GM08714 (cell line): ENCODE measurements at regions not wholly inside any gene's neighbourhood (a gene's known extent, or its start where the extent isn't known, plus 50 kb on each side); places are given as distances from the start of the nearest gene placed in this dataset.

Experiments used
- H3K4me3 ChIP-seq: fragments of 200-500 bp; sonication (Bioruptor generic); 2 replicates; pipeline ENCODE4 v1.5.1; 2014; ENCODE audit warnings: mild to moderate bottlenecking, low read length, inconsistent platforms
- ZNF274 ChIP-seq: IDR thresholded peaks from 2 replicates; pipeline ENCODE4 v1.6.1; 2012; ENCODE audit warnings: mild to moderate bottlenecking, low read depth, low read length

DNA sequence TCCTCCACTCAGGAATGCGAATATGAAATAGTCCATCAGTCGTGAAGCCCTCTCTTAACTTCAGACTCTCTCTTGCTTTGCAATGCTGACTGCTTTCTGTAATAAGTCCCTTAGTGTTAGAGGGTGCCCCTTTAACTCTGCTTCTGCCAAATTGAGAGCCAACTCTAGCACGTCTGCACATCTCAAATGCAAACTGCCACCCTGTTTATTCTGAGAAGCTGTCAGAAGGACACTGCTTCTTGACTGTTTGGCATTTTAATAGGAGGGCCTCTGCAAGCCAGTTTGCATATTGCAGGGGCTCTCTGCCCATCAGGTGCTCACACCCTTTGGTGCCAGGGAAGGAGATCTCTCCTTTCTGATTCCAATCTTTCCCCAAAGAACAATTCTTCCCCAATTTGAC is 589.8 kb upstream of the CDH4 start:
- H3K4me3 ChIP-seq = no peak overlapping the region
- TF ChIP-seq ZNF274 = no peak

DNA sequence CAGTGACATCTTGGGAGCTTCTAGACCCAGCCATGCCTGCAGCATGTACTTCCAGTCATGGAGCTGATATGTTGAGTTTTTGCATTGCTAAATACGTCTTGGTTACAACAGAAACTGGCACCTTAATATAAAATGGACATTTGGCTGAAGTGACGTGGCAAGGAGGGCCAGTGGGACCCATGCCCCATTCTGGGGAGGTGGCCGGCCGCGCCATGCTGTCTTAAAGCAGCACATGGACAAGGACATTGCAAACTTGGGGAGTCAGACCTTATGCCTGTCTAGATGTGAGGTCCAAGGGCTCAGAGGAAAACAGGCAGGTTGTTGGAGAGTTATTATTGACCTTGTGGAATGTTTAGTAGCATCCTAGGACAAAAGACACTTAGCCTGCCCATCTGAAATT is 588.0 kb upstream of the CDH4 start:
- H3K4me3 ChIP-seq = no peak overlapping the region
- TF ChIP-seq ZNF274 = no peak

DNA sequence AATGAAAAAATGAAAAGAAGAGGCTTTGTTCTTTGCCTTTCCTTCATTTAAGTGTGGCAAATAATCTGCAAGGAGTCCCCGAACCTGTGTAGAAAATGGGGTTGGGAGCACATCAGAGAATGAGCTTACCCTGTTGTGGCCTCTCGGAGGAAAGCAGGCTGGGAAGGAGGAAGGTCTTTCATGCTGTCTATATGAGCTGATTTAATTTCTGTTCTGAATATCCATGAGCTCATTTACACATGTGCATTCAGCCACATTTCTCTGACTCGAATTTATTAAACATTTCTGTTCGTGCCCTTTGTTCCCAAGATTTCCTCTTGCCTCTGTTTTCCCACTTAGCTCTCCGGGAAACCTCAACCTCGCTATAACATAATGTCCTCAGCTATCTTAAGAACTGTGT is 584.4 kb upstream of the CDH4 start:
- no peak for TF ChIP-seq ZNF274
- H3K4me3 ChIP-seq = no peak overlapping the region

DNA sequence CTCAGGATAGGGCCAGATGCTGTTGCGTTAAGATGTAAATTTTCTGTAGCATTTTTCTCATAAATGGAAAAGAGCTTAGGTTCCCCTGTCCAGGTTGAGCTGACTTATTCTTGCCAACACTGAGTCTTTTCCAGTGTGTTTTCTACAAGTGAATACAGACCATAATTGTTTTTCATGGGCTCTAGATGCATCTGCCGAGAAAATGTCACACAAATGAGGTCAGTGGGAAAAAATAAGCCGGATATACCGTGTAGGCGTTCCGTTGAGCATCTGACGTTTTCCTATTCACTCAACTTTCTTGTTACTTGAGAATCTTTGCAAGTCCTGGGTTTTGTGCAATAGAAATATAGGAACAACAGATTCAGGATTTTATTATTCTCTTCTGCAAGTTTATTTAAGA is 582.9 kb upstream of the CDH4 start:
- TF ChIP-seq ZNF274 = no peak
- H3K4me3 ChIP-seq = no peak overlapping the region

DNA sequence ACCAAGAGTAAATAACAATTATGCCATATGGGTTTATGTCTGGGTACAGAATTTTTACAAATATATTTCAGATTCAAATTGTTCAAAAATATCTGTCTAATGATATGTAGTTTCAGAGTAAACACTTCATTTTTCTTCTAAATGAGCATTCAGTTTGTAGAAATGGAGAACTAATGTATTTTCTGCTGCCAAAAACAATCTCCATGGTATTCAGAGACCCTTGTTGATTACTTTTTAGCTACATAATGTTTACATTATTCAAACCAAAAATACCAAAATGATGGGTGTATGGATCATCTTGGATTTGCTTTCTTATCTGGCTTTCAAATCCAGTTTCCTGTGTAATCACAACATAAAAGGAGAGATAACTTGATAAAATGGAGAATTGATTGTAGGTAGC is 576.0 kb upstream of the CDH4 start:
- TF ChIP-seq ZNF274 = no peak
- no peak overlapping the region for H3K4me3 ChIP-seq

DNA sequence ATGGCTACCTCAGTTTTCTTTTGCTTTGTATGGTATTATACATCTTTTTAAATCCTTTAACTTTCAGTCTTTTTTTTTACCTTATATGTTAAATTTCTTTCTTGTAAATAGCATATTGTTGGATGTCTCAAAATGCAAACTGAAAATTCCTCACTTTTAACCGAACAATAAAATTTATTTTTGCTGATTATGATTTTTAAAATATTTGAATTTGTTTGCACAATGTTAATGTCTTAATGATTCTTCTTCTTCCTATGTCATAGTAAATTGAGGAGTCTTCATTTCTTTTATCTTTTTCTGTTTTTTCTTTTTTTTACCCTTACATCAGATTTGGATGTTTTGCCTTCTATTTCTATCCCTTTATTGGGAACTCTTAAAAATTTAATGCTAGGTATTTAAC is 574.2 kb upstream of the CDH4 start:
- no peak overlapping the region for H3K4me3 ChIP-seq
- TF ChIP-seq ZNF274 = no peak

DNA sequence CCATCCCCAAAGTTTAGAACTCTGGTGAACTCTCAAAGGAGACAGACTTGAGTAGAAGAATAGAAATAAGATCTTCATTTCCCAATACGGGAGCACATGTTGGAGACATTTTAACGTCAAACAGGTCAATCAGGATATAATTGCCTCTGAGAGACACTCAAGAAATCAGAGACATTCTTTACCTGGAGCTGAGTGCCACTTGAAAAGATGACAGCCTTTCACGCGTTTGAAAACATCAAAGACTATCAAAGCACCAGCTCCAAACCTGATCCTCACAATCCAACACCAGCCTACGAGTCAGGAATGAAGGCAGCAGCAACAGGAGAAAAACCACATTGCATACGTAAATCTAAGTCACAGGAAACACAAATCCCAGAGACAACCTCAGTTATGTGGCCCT is 571.5 kb upstream of the CDH4 start:
- H3K4me3 ChIP-seq = no peak overlapping the region
- TF ChIP-seq ZNF274 = no peak

DNA sequence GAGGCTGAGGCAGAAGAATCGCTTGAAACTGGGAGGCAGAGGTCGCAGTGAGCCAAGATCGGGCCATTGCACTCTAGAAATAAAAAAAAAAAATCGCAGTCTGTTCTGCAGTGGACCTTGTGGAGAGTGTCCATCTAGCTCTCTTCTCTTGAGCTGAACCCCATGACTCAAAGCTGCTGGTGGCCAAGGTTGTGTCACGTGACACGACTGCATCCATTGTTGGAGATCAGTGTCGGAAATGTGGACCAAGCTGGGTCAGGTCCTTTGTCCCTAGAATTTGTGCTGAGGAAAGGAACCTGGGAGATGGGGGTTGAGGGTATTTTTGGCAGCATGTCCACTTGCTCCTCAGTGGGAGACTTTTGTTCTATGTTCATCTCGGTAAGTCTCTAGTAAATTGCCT is 564.8 kb upstream of the CDH4 start:
- no peak for TF ChIP-seq ZNF274
- no peak overlapping the region for H3K4me3 ChIP-seq

DNA sequence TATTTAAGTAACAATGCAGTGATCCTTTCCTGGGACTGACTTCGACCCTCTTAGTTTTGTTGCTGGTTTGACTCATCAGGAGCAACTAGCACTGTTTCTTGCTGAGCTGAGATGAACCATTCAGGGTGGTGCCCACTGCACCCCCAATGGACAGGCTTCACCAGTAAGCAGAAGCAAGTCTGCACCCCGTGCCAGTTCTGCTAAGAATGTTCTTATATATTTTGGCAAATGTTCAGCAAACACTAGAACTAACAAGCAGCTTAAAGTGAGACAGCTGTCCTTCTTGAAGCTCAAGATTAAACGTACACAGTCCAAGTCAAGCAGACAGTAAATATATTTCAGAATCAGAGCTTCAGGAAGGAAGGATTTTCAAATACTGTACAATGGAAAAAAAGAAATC is 561.3 kb upstream of the CDH4 start:
- no peak overlapping the region for H3K4me3 ChIP-seq
- TF ChIP-seq ZNF274 = no peak

DNA sequence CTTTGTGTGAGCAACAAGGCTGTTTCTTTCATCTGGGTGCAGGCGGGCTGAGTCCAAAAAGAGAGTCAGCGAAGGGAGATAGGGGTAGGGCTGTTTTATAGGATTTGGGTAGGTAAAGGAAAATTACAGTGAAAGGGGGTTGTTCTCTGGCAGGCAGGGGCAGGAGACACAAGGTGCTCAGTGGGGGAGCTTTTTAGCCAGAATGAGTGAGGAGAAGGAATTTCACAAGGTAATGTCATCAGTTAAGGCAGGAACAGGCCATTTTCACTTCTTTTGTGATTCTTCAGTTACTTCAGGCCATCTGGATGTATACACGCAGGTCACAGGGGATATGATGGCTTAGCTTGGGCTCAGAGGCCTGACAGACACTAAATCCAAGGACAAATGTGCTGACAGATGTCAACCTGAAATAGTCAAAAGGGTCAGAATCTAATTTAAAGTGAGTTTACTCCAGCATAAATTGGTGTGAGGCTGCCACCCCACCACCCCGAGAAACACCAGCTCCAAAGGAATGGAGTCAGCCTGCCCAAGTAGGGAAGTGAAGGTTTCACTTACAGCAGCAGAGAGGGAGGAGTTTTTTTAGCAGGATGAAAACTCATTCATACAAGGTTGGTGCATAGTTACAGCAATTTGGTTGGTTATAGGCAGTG is 560.0 kb upstream of the CDH4 start:
- H3K4me3 ChIP-seq = no peak overlapping the region
- no peak for TF ChIP-seq ZNF274

DNA sequence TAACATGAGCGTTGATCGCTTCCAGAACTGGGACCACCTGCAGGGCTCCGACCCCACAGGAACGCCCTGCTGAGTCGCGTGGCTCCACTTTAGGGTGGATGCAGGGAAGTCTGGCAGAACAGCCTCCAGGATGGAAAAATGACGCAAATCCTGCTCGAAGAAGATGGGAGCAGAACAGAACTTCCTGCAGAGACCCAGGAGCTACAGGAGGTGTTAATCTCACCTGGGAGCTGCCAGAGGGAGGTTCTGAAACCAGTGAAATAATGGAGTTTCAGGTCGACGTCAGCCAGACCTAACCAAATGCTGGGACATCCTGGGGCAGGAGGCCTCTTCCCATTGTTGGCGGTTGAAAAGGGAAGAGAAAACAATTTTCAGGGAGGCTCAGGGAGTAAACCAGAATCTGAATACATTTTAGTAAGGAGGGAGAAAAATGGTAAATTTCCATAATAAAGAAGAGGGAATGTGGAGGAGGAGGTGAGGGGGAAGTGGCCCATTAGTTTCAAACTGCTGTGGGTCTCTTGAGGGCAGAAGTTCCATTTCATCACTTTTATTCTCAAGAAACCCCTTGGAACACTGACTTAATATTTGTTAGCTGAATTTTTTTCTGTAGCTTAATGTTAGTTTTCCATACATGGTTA is 558.4 kb upstream of the CDH4 start:
- no peak for TF ChIP-seq ZNF274
- H3K4me3 ChIP-seq = no peak overlapping the region

DNA sequence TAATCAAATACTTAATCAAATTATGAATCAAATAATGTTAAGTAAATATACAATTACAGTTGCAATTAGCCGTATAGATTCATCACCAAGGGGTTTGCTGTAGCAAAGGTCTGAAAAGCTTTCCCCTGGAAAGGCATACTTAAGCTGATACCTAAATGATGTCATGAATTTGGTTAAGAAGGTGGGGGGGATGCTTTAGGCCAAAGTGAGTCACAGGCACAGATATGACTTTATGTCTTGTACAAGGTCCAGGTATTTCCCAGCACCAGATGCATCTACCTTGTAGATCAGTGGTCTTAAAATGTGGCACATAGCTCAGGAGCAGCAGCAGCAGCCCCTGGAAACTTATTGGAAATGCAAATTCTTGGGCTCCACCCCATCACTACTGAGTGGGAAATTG is 557.3 kb upstream of the CDH4 start:
- H3K4me3 ChIP-seq = no peak overlapping the region
- no peak for TF ChIP-seq ZNF274

DNA sequence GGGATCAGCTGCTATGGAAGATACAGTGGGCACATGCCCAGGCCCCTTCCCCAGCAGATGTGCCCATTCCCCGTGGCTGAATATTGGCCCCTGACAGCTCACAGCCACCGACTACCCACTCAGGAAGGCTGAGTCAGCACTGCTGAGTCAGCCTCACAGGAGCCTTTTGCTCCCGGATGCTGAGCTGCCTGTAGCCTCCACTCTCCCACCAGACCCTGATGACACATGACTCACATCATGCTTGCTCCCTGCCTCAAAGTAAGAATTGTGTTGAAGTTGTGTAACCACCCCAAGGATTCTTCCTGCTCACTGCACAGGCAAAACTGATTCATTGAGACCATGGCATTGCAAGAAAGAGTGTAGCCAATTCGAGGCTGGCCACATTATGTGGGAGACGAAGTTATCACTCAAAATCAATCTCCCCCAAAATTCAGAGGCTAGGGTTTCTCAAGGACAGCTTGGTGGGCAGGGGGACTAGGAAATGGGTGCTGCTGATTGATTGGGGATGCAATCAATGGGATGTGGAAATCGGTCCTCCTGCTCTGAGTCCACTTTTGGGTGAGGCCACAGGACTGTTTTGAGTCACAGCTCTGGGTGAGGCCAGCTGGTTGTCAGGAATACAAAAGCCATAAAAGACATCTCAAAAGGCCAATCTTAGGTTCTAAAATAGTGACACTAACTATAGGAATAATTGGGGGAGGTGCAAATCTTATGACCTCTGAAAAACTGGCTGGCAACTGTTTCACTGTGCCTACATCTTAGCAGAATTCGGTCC is 556.6 kb upstream of the CDH4 start:
- H3K4me3 ChIP-seq = no peak overlapping the region
- TF ChIP-seq ZNF274 = no peak

DNA sequence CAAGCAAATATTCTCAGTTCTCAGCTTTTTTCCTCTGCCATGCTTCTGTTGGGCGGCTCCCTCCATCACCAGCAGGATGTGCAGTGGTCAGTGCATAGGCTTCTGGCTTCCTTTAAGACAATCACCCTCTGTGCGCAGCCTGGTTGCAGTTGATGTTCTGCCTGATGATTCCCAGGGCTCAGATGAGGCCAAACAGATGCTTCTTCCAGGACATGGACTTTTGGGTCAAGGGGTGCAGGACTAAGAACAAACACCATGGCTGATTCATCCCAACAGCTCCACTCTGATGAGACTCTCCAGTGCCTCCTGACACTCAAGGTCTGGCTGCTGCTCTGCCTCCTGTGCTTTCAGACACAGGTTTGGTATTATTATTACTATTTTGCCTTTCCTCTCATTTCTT is 554.8 kb upstream of the CDH4 start:
- no peak overlapping the region for H3K4me3 ChIP-seq
- no peak for TF ChIP-seq ZNF274

DNA sequence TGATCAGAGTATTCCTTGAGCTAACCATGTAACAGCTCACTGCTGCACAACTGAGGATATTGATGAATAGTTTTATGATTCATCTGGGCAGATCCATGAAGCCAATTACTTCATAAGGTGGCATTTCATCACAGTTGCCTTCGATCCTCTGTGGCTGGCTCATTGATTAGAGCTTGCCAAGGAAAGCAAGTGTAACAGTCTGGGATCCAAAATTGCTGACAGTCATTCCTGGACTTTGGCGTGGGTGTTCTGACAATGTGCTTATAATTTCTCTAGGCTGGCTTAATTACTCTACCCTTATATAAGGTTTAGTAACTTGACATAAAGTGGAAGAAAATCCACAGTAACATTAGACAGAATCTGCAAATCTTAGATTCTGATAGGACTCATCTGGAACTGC is 551.3 kb upstream of the CDH4 start:
- no peak overlapping the region for H3K4me3 ChIP-seq
- TF ChIP-seq ZNF274 = no peak
